CD4-positive, alpha-beta T cell treated with Interleukin-2 at 100 ng/mL for 4 hours (primary cell): ENCODE measurements at regions not wholly inside any gene's neighbourhood (a gene's known extent, or its start where the extent isn't known, plus 50 kb on each side); places are given as distances from the start of the nearest gene placed in this dataset.

ENCODE experiments used
- DNase-seq: peaks from one replicate; pipeline ENCODE4 v3.0.0-alpha.2; 2020; ENCODE audit warnings: low spot score

- no peak for DNase-seq
Observed at GRCh38 chr6:160899671-160900430, 91.7 kb upstream of the MAP3K4 start.

GRCh38 chr6:160911949-160912348 is 79.6 kb upstream of the MAP3K4 start:
- DNase-seq: no peak

GRCh38 chr6:160912411-160912810 is 79.2 kb upstream of the MAP3K4 start:
- DNase-seq: no peak

GRCh38 chr6:160917572-160917971 is 74.0 kb upstream of the MAP3K4 start:
- no peak for DNase-seq

- no peak for DNase-seq
Observed at GRCh38 chr6:160919723-160920440, 71.7 kb upstream of the MAP3K4 start.

GRCh38 chr6:160921095-160921494 is 70.5 kb upstream of the MAP3K4 start:
- DNase-seq: no peak

GRCh38 chr6:160926281-160927276 is 65.0 kb upstream of the MAP3K4 start:
- DNase-seq: no peak

- DNase-seq: no peak
Observed at GRCh38 chr6:160927416-160927815, 64.2 kb upstream of the MAP3K4 start.

- no peak for DNase-seq
Observed at GRCh38 chr6:160929361-160929760, 62.2 kb upstream of the MAP3K4 start.

GRCh38 chr6:160929831-160930230 is 61.7 kb upstream of the MAP3K4 start:
- DNase-seq: no peak

GRCh38 chr6:160930547-160931377 is 60.8 kb upstream of the MAP3K4 start:
- peak; percentile 40 for DNase-seq

GRCh38 chr6:160931378-160932310 is 59.9 kb upstream of the MAP3K4 start:
- no peak for DNase-seq

- DNase-seq: no peak
Observed at GRCh38 chr6:160933256-160933655, 58.3 kb upstream of the MAP3K4 start.

- no peak for DNase-seq
Observed at GRCh38 chr6:160934157-160934556, 57.4 kb upstream of the MAP3K4 start.

- DNase-seq: no peak
Observed at GRCh38 chr6:160940197-160940596, 51.4 kb upstream of the MAP3K4 start.
